ENCODE measurements at regions not wholly inside any gene's neighbourhood (a gene's known extent, or its start where the extent isn't known, plus 50 kb on each side); places are given as distances from the start of the nearest gene placed in this dataset.

GRCh38 chr7:17583786-17584185 is 285.3 kb downstream of the AHR start:
- TF ChIP-seq TARDBP (IDR thresholded peaks at IDR 0.05) (no peak), SP1 (IDR thresholded peaks at IDR 0.05) (no peak), ARNT (IDR thresholded peaks at IDR 0.05) (no peak), HDGF (IDR thresholded peaks at IDR 0.05; ENCODE audit: borderline replicate concordance) (no peak)
- ChIA-PET POLR2A (no interaction called here), CTCF (no interaction called here)
- DNase-seq (ENCODE audit: extremely low spot score): no peak

- TF ChIP-seq ZNF384 (IDR thresholded peaks at IDR 0.05) (no peak), HDGF (IDR thresholded peaks at IDR 0.05; ENCODE audit: borderline replicate concordance) (no peak), FOXA1 (IDR thresholded peaks at IDR 0.05) (no peak), ARNT (IDR thresholded peaks at IDR 0.05) (no peak), LEF1 (IDR thresholded peaks at IDR 0.05; ENCODE audit: borderline replicate concordance) (no peak)
- TF ChIP-seq, protein P1, sequence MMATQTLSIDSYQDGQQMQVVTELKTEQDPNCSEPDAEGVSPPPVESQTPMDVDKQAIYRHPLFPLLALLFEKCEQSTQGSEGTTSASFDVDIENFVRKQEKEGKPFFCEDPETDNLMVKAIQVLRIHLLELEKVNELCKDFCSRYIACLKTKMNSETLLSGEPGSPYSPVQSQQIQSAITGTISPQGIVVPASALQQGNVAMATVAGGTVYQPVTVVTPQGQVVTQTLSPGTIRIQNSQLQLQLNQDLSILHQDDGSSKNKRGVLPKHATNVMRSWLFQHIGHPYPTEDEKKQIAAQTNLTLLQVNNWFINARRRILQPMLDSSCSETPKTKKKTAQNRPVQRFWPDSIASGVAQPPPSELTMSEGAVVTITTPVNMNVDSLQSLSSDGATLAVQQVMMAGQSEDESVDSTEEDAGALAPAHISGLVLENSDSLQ (IDR thresholded peaks at IDR 0.05): no peak
- ChIA-PET POLR2A (no interaction called here), CTCF (interaction anchor here (0.7 kb wide), 1 partner anchor 1269 kb away, joined by 3 read pairs; no protein-coding TSS in a partner anchor)
- no peak for DNase-seq (ENCODE audit: extremely low spot score)
Observed at GRCh38 chr7:17584822-17585221, 286.4 kb downstream of the AHR start.

GRCh38 chr7:17586711-17587110 is 288.3 kb downstream of the AHR start:
- POLR2A ChIA-PET: no interaction called here
- TF ChIP-seq HDGF (IDR thresholded peaks at IDR 0.05; ENCODE audit: borderline replicate concordance): no peak
- TF ChIP-seq FOXA1 (IDR thresholded peaks at IDR 0.05): no peak
- TF ChIP-seq NFRKB (IDR thresholded peaks at IDR 0.05): no peak
- no peak for TF ChIP-seq SP1 (IDR thresholded peaks at IDR 0.05)
- TF ChIP-seq FOXK2 (IDR thresholded peaks at IDR 0.05): no peak
- TF ChIP-seq TARDBP (IDR thresholded peaks at IDR 0.05): no peak
- TF ChIP-seq CTBP1 (IDR thresholded peaks at IDR 0.05; ENCODE audit: borderline replicate concordance): no peak
- no peak for TF ChIP-seq ZNF384 (IDR thresholded peaks at IDR 0.05)
- TF ChIP-seq ARNT (IDR thresholded peaks at IDR 0.05): no peak
- no peak for TF ChIP-seq ELF4 (IDR thresholded peaks at IDR 0.05)
- no peak for TF ChIP-seq SUZ12 (IDR thresholded peaks at IDR 0.05)
- no peak for TF ChIP-seq BHLHE40 (IDR thresholded peaks at IDR 0.05; ENCODE audit: borderline replicate concordance)
- CTCF ChIA-PET: no interaction called here
- DNase-seq (ENCODE audit: extremely low spot score): no peak

DNA sequence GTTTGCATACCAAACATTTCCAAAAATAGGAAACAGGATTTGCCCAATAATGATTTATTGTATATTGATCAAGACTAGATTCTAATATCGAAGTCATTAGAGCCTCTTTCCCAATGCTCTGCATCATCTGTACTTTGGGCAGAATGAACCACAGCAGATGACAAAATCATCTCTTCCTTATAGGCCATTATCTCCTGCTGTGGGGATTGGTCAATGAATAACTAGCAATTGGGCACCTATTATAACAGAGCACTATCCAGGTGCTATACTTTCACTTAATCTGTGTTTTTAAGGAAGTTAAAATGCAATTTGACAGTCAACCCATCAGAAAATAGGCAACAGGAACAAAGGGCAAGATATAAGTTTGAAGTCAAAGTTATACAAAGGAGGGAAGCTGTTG is 290.3 kb downstream of the AHR start:
- TF ChIP-seq ZNF384 (IDR thresholded peaks at IDR 0.05) (no peak), NFRKB (IDR thresholded peaks at IDR 0.05) (no peak), BHLHE40 (IDR thresholded peaks at IDR 0.05; ENCODE audit: borderline replicate concordance) (no peak), FOXK2 (IDR thresholded peaks at IDR 0.05) (no peak), SP1 (IDR thresholded peaks at IDR 0.05) (no peak), CTBP1 (IDR thresholded peaks at IDR 0.05; ENCODE audit: borderline replicate concordance) (no peak)
- TF ChIP-seq, protein P1 (IDR thresholded peaks at IDR 0.05): no peak
- DNase-seq (ENCODE audit: extremely low spot score): no peak
- CTCF ChIA-PET: no interaction called here
- POLR2A ChIA-PET: no interaction called here

DNA sequence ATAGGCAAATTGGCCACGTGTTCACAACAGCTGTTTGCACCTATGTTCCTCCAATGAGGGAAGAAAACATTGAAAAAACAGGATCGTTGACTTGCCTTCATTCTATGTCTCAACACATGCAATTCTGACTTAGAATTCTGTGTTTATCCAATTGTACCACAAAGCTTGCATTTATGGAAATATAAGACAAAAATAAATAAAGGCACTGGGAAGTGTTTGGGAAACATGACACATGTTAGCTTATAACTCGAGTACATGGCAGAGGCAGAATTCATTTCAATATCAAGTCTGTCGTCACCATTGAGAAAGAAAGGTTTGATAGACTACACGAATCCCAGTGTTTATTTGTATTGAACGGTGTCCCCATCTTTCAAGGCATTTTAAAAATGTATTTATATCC is 291.2 kb downstream of the AHR start:
- no peak for DNase-seq (ENCODE audit: extremely low spot score)
- CTCF ChIA-PET: no interaction called here
- TF ChIP-seq LEF1 (IDR thresholded peaks at IDR 0.05; ENCODE audit: borderline replicate concordance) (no peak), SUZ12 (IDR thresholded peaks at IDR 0.05) (no peak), BHLHE40 (IDR thresholded peaks at IDR 0.05; ENCODE audit: borderline replicate concordance) (no peak), HDGF (IDR thresholded peaks at IDR 0.05; ENCODE audit: borderline replicate concordance) (no peak), ZNF384 (IDR thresholded peaks at IDR 0.05) (no peak), L3MBTL2 (conservative IDR thresholded peaks at IDR 0.05) (no peak), ARNT (IDR thresholded peaks at IDR 0.05) (no peak), FOXA1 (IDR thresholded peaks at IDR 0.05) (no peak), CTBP1 (IDR thresholded peaks at IDR 0.05; ENCODE audit: borderline replicate concordance) (no peak), SP1 (IDR thresholded peaks at IDR 0.05) (no peak), NFRKB (IDR thresholded peaks at IDR 0.05) (no peak), TARDBP (IDR thresholded peaks at IDR 0.05) (no peak)
- TF ChIP-seq, protein P1 (IDR thresholded peaks at IDR 0.05): no peak
- POLR2A ChIA-PET: no interaction called here

DNA sequence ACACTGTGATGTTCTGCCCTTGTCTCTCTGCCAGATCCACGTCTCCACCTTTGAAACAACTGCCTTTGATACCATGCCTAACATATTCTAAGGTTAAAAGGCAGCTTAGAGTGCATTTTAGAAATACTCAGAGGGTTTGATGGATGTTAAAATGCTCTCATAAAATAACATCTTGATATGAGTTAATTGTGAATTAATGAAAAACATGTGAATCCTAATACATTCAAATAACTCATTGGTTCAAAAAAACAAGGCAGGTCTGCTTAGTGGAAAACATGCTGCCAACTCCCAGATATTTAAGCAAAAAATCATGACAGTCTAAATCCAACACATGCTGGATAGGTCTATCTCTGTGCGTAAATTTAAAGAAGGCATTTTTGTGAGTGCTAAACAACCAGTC is 291.8 kb downstream of the AHR start:
- POLR2A ChIA-PET: no interaction called here
- DNase-seq (ENCODE audit: extremely low spot score): no peak
- CTCF ChIA-PET: no interaction called here
- TF ChIP-seq L3MBTL2 (conservative IDR thresholded peaks at IDR 0.05) (no peak), ZNF384 (IDR thresholded peaks at IDR 0.05) (no peak), TARDBP (IDR thresholded peaks at IDR 0.05) (no peak), FOXM1 (IDR thresholded peaks at IDR 0.05; ENCODE audit: borderline replicate concordance) (no peak), NFRKB (IDR thresholded peaks at IDR 0.05) (no peak), ELF4 (IDR thresholded peaks at IDR 0.05) (no peak)

GRCh38 chr7:17593819-17594419 is 295.5 kb downstream of the AHR start:
- ChIA-PET CTCF (interaction anchor here (0.8 kb wide), 1 partner anchor 312 kb away, joined by 3 read pairs; no protein-coding TSS in a partner anchor), POLR2A (no interaction called here)
- TF ChIP-seq, protein P1 (IDR thresholded peaks at IDR 0.05): no peak
- no peak for TF ChIP-seq FOXA1 (IDR thresholded peaks at IDR 0.05)
- no peak for TF ChIP-seq SUZ12 (IDR thresholded peaks at IDR 0.05)
- TF ChIP-seq FOXM1 (IDR thresholded peaks at IDR 0.05; ENCODE audit: borderline replicate concordance): no peak
- TF ChIP-seq ARNT (IDR thresholded peaks at IDR 0.05): no peak
- no peak for DNase-seq (ENCODE audit: extremely low spot score)
